Cardiac muscle cell (in vitro differentiated cells and primary cell): ENCODE measurements at regions not wholly inside any gene's neighbourhood (a gene's known extent, or its start where the extent isn't known, plus 50 kb on each side); places are given as distances from the start of the nearest gene placed in this dataset.

Source experiments
- DNase-seq, 2 donors: peaks; one replicate each; pipeline versions ENCODE4 v3.0.0 to v3.0.0-alpha.2; 2010 to 2017; ENCODE audit warnings: low read depth in 1 of 2, low spot score in 1 of 2
- H3K27ac ChIP-seq: fragments of 200-600 bp; sonication (generic); 2 replicates; pipeline ENCODE4 v1.5.1; 2016
- H3K27me3 ChIP-seq: fragments of 200-600 bp; sonication (generic); 2 replicates; pipeline ENCODE4 v1.6.0; 2016; ENCODE audit warnings: control low read depth
- H3K36me3 ChIP-seq: fragments of 200-600 bp; sonication (generic); 2 replicates; pipeline ENCODE4 v1.5.1; 2016; ENCODE audit warnings: control low read depth
- H3K4me1 ChIP-seq: fragments of 200-600 bp; sonication (generic); 2 replicates; pipeline ENCODE4 v1.8.1; 2017; ENCODE audit warnings: low read depth, mild to moderate bottlenecking, mixed run types
- H3K4me3 ChIP-seq: fragments of 200-600 bp; sonication (generic); 2 replicates; pipeline ENCODE4 v1.5.1; 2016; ENCODE audit warnings: mild to moderate bottlenecking
- H3K9me3 ChIP-seq: fragments of 200-600 bp; sonication (generic); 2 replicates; pipeline ENCODE4 v1.5.1; 2017; ENCODE audit warnings: low read depth, mild to moderate bottlenecking, control low read depth
- CTCF ChIP-seq: IDR thresholded peaks from 2 replicates; pipeline ENCODE4 v1.5.1; 2012; ENCODE audit warnings: low read depth, mild to moderate bottlenecking, low read length

GRCh38 chr4:110359076-110359475 lies 116.9 kb upstream of the ENPEP start:
- Histone ChIP-seq H3K9me3 (no peaks in the 10 kb centered on the region), H3K4me3 (no peak overlapping the region), H3K36me3 (no peaks in the 10 kb centered on the region), H3K27me3 (no peaks in the 10 kb centered on the region), H3K4me1 (no peaks in the 10 kb centered on the region), H3K27ac (no peak overlapping the region)
- DNase-seq: no peak
- TF ChIP-seq CTCF: no peak

- H3K4me3 ChIP-seq: no peak overlapping the region
- no peak overlapping the region for H3K27ac ChIP-seq
- H3K4me1 ChIP-seq: no peaks in the 10 kb centered on the region
- DNase-seq: peak in 1 of 2 donors; percentile 22
- no peaks in the 10 kb centered on the region for H3K27me3 ChIP-seq
- H3K36me3 ChIP-seq: no peaks in the 10 kb centered on the region
- TF ChIP-seq CTCF: no peak
- no peaks in the 10 kb centered on the region for H3K9me3 ChIP-seq
These were observed 118.4 kb upstream of the ENPEP start for GRCh38 chr4:110357521-110357920.

GRCh38 chr4:110354460-110354859 lies 121.5 kb upstream of the ENPEP start:
- H3K4me1 ChIP-seq: no peaks in the 10 kb centered on the region
- no peak overlapping the region for H3K4me3 ChIP-seq
- H3K9me3 ChIP-seq: no peaks in the 10 kb centered on the region
- no peak for TF ChIP-seq CTCF
- no peaks in the 10 kb centered on the region for H3K36me3 ChIP-seq
- no peak overlapping the region for H3K27ac ChIP-seq
- no peak for DNase-seq
- no peaks in the 10 kb centered on the region for H3K27me3 ChIP-seq

- no peak overlapping the region for H3K27ac ChIP-seq
- TF ChIP-seq CTCF: no peak
- no peaks in the 10 kb centered on the region for H3K36me3 ChIP-seq
- H3K9me3 ChIP-seq: no peaks in the 10 kb centered on the region
- no peaks in the 10 kb centered on the region for H3K27me3 ChIP-seq
- no peaks in the 10 kb centered on the region for H3K4me1 ChIP-seq
- no peak for DNase-seq
- H3K4me3 ChIP-seq: no peak overlapping the region
These were observed 123.1 kb upstream of the ENPEP start for GRCh38 chr4:110352670-110353442.

- no peak overlapping the region for H3K27ac ChIP-seq
- H3K36me3 ChIP-seq: no peaks in the 10 kb centered on the region
- H3K4me3 ChIP-seq: no peak overlapping the region
- no peak for TF ChIP-seq CTCF
- no peaks in the 10 kb centered on the region for H3K4me1 ChIP-seq
- H3K27me3 ChIP-seq: no peaks in the 10 kb centered on the region
- no peak for DNase-seq
- no peaks in the 10 kb centered on the region for H3K9me3 ChIP-seq
These were observed 127.1 kb upstream of the ENPEP start for GRCh38 chr4:110348711-110349383.
